Sigmoid colon (tissue), 4 donors: ENCODE measurements at regions not wholly inside any gene's neighbourhood (a gene's known extent, or its start where the extent isn't known, plus 50 kb on each side); places are given as distances from the start of the nearest gene placed in this dataset.

Source experiments
- EP300 ChIP-seq, 4 donors: sonication (generic); formaldehyde crosslinking; IDR thresholded peaks; one replicate each; pipeline ENCODE4 v1.6.1; 2017; ENCODE audit warnings: antibody characterized with exemption in 4 of 4
- POLR2A ChIP-seq, 2 donors: fragments of 450-650 bp; IDR thresholded peaks; one replicate each; pipeline ENCODE4 v1.6.1; 2016; ENCODE audit warnings: antibody characterized with exemption in 2 of 2, mild to moderate bottlenecking in 2 of 2, moderate library complexity in 2 of 2
- POLR2AphosphoS5 ChIP-seq, 4 donors: sonication (generic); formaldehyde crosslinking; IDR thresholded peaks; one replicate each; pipeline ENCODE4 v1.6.1; 2017; ENCODE audit warnings: antibody characterized with exemption in 4 of 4
- TF ChIP-seq, protein P1 (sequence below), 4 experiments: fragments of 450-650 bp in 3 of 4; fragments of 200-600 bp in 1 of 4; IDR thresholded peaks; one replicate each; pipeline ENCODE4 v1.5.1; 2016 to 2019; ENCODE audit warnings: antibody characterized with exemption in 4 of 4, mild to moderate bottlenecking in 3 of 4, moderate library complexity in 2 of 4

DNA sequence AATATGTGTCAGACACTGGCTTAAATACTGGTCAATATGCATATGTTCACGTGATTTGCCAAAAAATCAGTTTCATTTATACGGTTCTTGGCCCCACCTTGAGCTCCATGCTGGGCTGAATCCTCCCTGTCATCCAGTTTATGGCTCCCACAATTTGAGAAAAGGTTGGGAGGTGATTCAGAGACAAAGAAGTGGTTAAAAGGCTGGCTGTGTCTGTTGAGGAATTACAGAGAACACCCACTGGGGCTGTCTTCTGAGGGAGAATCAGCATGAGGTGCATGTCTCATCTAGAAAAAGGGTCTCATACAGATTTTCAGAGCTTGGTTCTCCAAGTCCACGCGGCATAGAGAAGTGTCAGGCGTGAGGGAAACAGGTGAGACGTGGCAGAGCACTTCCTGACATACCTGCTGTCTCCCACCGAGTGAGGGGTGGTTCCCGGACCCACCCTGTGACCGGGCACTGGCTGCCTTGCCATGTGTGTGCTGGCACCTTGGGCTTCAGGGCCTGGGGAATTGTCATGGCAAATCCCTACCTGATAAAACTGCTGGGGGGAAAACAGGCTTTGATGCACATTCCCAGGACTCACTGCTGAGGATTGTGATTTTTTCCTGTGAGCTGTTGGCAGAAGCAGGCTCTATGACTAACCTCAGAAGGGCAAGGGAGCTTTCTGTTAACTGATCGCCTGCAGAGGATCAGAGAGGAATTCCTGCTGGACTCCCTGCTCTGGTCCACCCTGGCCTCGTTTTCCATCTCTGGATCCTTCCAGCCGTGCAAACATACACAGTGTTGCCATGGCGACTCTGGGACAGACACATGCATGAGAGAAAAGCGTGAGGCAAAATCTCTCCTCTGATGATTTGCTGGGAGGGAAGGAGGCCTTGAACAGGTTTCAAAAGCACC is 223.6 kb downstream of the ADAMTS15 start:
- TF ChIP-seq POLR2AphosphoS5 (IDR thresholded peaks at IDR 0.05) (peak in 3 of 4 donors; percentile 48 to 82 (median 50)), POLR2A (IDR thresholded peaks at IDR 0.05) (no peak), EP300 (IDR thresholded peaks at IDR 0.05) (peak in 2 of 4 donors; percentile 61 to 62)
- TF ChIP-seq, protein P1, sequence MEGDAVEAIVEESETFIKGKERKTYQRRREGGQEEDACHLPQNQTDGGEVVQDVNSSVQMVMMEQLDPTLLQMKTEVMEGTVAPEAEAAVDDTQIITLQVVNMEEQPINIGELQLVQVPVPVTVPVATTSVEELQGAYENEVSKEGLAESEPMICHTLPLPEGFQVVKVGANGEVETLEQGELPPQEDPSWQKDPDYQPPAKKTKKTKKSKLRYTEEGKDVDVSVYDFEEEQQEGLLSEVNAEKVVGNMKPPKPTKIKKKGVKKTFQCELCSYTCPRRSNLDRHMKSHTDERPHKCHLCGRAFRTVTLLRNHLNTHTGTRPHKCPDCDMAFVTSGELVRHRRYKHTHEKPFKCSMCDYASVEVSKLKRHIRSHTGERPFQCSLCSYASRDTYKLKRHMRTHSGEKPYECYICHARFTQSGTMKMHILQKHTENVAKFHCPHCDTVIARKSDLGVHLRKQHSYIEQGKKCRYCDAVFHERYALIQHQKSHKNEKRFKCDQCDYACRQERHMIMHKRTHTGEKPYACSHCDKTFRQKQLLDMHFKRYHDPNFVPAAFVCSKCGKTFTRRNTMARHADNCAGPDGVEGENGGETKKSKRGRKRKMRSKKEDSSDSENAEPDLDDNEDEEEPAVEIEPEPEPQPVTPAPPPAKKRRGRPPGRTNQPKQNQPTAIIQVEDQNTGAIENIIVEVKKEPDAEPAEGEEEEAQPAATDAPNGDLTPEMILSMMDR (IDR thresholded peaks at IDR 0.05) = no peak
